ENCODE measurements at regions not wholly inside any gene's neighbourhood (a gene's known extent, or its start where the extent isn't known, plus 50 kb on each side); places are given as distances from the start of the nearest gene placed in this dataset.

DNA sequence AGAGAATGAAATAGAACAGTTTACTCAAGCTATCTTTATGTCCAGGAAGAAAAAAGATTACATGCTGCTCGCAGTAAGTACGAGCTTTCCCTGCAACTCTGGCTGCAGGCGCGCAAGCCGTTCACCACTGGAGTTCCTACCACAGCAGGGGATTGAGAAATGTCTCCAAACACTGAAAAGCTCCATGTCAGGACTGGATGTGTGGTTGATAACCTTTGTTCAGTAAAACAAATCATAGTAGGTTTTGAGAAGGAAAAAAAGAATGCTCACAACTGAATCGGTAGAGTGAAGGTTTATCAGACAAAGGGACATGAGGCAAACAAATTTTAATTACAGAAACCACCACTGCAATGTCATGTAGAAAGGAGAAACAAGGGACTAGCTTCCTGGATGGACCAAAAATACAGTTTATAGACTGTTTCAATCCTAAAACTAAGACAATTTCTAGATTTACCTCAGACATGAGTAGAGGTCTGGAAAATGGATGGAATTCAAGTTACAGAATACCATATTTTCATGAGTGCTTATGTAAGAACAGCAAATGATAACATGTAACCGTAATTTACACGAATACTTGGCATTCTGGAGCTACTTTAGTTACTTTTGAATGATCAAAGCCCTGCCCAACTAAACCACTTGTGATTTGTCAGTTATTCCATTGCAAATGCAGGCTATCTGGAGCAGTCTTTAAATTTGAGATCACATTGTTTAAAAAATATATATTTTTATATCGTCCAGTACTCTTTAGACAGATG, 471.1 kb downstream of the SHQ1 start:
- peak in 4 of 51 donors; percentile 7 to 31 (median 20) for DNase-seq

DNA sequence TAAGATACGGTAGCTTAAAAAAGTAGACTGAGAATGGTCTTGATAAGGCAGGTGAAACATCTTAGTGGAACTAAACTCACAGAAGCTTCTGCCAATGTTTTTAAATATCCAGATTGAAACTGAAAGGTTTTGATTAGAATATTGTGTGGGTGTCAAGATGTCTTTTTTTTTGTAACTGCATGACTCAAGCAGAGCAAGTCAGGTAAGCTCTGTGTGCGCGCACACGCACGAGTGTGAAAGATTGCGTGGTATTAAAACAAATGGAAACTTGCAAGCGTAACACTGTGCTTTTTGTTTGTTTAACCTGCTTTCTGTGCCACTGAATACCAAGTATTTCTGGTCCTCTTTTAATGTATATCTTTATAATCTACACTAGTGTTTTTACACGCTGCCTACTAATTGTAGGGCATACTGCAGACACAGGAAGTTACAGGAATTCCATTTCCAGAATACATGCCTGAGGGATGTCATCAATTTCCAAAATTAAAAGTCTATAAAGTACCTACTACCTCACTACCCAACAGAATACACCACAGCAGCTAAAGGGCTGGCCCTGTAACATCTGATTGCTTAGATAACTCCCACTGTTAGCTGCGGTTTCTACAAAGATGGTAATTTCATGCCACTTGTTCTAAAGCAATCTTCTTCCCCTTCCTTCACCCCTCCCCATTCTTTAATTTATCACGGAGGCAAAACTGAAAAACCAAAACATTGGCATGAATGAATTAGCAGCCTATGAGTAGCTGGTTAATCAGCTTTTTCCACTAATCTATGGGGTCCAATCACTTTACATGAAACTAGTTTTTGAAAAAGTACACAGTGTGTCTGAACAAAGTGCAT, 472.8 kb downstream of the SHQ1 start:
- peak in 1 of 51 donors; percentile 37 for DNase-seq

- no peak for DNase-seq
These were observed 475.1 kb downstream of the SHQ1 start for GRCh38 chr3:72373139-72373538.

DNA sequence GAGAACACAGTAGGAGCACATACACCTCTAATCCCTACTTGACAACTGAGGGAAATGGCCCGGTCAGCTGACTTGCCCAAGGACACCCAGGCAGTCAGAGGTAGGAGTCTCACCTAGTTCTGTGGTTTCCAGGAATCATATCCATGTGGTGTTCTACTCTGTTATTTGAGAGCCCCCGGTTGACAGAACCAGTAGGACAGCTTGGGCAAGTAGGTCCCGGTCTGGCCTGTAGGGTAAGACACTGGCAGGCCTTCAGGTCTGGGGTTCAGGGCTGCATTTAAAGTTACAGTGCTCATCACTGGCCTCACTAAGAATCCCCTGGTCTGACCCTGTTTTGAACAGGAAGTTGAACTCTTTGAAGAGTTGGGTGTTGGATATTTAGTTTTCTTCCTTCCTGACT, 476.1 kb downstream of the SHQ1 start:
- no peak for DNase-seq

DNA sequence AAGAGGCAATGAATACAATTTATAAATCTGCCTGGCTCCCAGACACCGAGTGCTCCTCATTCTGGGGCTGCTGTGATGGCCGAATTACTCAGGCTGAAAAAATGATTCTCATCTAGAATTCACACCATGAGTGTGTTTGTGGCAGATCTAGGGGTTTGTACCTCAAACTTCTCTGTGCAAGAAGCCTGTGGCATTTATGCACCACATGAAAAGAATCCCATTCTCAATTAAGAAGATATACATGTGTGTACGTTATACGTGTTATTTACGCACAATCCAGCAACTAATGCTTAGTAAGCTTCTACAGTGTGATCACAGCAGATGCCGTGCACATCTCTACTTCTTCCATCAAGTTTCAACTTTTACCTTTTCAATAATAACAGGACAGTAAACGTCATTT, 476.8 kb downstream of the SHQ1 start:
- DNase-seq, result no peak

GRCh38 chr3:72370947-72371346, 477.3 kb downstream of the SHQ1 start:
- peak in 1 of 51 donors; percentile 7 for DNase-seq

DNA sequence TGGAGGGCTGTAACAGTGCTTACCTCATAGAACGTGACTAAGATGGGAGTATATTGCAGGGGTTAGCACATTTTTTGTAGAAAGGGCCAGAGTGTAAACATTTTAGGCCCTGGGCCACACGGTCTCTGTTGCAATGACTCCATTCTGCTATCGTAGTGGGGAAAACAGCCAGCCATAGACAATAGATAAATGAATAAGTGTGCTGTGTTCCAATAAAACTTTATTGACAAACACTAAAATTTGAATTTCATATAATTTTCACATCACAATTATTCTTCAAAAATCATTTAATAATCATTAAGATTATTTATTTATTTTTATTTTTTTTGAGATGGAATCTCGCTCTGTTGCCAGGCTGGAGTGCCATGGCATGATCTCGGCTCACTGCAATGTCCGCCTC, 478.6 kb downstream of the SHQ1 start:
- no peak for DNase-seq

DNA sequence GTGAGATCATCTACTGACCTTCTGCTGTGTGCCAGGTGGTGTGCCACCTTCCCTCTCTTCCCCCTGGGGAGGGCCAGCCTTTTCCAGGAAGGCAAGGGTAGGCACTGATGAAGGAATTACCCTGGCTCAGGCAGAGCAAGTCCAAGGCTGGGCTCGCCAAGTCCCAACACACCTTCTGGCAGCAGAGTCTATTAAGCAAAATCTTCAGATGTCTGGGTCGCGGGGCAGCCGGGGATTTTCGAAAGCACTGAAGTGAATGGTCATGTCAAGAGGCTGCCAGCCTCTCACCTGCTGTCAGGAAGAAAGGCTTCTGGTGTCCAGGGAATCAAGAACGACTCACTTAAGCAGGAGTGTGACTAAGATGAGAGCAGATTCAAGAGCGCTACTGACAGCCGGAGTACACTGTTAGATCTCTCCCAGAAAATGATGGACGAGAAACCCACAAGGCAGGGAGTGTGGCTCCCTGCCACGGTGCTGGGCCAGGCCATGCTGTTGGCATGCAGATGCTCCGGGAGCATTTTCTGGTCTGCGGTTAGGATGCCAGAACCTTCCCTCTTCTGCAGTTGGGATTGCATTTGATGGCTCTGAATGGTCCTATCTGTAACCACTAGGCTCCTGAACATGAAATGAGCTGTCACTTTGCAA, 479.8 kb downstream of the SHQ1 start:
- peak in 2 of 51 donors; percentile 14 to 39 for DNase-seq

- no peak for DNase-seq
These were observed 486.3 kb downstream of the SHQ1 start for GRCh38 chr3:72361990-72362389.

DNA sequence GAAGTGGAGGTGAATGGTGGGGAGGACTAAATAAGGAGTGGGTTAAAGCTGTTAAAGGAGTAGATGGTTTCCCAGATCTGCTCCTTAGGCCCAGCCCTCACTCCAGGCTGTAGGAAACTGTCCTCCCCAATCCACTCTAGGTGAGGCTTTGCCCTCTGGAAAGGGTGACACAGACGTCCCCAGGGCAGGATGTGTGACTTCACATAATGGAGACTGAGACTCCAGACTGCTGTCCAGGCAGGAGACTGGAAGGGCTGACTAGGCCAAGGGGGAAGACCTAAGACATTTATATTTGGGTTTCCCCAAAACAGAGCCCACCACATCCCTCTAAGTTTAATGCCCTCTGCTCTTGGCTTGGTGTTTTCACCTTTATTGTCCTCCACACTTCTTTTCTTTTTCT, 488.5 kb downstream of the SHQ1 start:
- DNase-seq, result no peak

DNA sequence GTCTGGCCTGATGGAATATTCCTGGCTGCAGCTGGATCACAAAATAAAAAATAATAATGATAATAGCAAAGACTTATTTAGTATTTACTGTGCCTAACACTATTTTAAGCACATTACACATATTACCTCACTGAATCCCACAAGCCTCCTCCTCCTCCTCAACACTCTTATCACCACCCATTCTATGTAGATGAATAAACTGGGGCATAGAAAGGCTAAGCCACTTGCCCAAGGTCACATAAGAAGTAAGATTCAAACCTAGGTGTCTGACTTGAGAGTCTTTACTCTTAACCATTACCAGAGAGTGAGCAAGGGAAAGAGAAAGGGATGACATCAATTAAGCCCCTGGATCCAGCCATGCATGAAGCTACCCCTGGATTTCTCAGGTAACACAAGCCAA, 493.1 kb downstream of the SHQ1 start:
- DNase-seq, result no peak

DNA sequence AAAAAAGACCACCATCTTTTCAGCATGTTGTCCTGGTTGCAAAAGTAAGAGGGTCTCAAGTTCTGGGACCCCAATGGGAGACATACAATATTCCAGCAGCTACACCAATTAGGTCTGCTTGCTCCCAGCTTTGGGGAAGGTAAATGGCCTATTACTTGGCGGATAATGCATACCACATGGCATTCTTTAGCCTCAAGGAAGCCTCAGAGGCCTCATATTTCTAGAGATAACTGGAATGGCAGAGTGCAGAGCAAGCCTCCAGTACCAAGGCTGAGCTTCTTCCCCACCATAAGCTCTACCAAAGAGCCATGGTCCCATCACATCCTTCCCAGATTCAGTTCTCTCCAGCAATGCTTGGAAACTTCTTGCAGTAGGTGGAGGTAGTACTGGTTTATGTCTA, 493.8 kb downstream of the SHQ1 start:
- no peak for DNase-seq

- no peak for DNase-seq
These were observed 494.8 kb downstream of the SHQ1 start for GRCh38 chr3:72353236-72354128.

DNA sequence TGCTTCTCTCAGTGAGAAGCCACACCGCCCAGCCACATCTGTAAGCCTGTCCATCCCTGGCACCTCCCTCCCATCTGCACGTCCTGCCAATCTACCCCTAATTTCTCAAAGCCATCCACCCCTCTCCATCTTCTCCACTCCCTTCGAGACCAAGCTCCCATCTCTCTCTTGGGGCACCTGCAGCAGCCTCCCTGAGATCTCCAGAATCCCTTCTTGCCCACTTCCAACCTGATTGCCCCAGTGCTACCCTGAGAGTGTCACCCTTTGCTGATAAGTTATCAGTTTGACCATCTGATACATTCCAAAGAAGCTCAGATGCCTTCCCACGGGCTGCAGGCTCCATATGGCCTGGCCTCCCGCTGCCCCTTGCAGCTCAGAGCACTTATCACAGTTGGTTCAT, 496.1 kb downstream of the SHQ1 start:
- DNase-seq, result no peak

DNA sequence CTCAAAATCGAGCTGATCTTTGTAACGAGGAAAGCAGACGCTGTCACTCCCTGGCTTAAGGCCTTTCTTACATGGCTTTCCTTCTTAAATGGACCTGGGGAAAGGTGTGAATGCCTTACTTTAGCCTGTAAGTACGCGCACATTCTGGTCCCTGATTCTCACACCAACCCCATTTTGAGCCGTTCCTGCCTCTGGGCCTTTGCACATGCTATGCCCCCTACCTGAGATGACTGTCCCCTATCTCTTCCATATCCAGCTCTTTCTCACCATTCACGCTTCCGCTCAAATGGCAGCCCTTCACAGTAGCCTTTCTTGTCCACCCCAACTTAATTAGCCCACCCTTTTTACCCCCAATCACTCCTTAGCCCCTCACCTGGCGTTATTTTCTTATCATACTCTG, 496.7 kb downstream of the SHQ1 start:
- no peak for DNase-seq

DNA sequence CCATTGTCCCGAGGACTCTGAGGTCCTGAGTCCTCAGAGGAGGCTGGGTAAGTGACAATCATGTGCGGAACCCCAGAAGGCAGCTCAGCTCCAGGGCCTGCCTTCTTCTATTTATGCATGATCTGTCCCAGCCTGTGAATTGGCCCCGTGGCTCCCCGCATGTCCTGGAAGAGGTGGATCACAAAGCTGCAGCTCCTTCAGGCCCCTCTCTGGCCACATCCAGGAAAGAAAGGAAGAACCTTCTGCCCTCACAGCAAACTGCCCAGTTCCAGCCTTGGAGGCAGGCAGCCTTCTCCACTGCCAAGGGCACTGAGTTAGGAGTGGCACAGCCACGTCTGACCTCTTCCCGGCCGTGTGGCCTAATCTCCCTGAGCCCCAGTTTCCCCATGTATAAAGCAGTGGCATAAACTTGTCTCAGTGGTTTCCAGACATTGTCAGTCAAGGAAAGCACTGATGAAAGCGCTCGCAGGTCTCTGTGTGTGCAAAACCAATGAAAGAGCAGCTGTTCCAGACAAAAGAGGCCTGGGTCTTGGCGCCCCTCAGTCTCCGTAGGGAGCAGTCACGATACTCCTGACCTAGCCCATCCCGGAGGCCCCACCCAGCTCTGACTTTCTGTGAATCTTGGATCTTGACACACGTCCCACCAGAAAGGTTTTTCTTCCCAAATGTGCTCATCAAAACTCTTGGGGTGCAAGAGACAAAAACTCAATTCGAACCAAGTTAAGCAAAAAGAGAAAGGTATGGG, 497.3 kb downstream of the SHQ1 start:
- no peak for DNase-seq

GRCh38 chr3:72348357-72348756, 499.9 kb downstream of the SHQ1 start:
- DNase-seq, result no peak

- DNase-seq, result peak in 38 of 51 donors; percentile 10 to 75 (median 36)
These were observed 500.4 kb downstream of the SHQ1 start for GRCh38 chr3:72347819-72348319.

DNA sequence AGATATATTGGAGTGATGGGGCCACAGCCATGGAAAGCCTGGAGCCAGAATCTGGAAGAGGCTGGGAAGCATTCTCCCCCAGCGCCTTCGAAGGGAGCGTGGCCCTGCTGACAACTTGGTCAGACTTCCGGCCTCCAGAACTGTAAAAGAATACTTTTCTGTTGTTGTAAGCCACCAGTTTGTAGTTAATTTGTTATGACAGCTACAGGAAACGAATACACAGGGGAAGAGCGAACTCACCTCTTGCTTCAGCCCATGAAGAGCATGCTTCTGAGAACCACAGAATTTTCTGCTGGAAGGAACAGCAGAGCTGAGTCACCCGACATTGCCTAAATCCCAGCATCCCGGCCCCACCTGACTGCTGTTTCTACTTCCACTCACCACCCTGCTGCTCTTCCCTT, 501.7 kb downstream of the SHQ1 start:
- DNase-seq, result no peak

- no peak for DNase-seq
These were observed 502.3 kb downstream of the SHQ1 start for GRCh38 chr3:72345980-72346379.
